RCC 7860 (cell line): ENCODE measurements at regions not wholly inside any gene's neighbourhood (a gene's known extent, or its start where the extent isn't known, plus 50 kb on each side); places are given as distances from the start of the nearest gene placed in this dataset.
"Not testable (repeated sequence)": the region's sequence is repeated elsewhere in the genome, so short reads cannot be mapped to it uniquely, and the experiment has no call there.

Experiments
- DNase-seq: peaks from one replicate; pipeline ENCODE4 v3.0.0-alpha.2; 2015; ENCODE audit warnings: low spot score
- FAIRE-seq: peaks from 2 replicates; lab custom pipeline; 2012; peaks lifted over from hg19 to GRCh38; lab: Jason Lieb, UNC

DNA sequence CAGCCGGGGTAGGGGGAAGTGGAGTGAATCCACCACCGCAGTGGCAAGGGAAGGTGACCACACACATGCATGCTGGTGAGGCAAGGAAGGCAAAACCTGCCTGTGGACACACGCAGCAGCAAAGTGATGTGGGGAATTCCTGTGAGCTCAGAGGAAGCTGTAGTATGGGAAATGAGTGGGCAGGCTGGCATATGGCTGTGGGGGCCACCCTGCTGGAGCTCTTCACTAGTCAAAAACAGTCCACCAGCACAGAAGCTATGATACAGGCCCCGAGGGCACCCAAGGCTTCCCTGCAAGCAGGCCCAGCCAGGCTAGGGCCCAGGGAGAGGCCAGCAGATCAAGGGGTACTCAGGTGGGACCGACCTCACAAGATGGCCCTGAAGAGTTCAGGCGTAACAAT is 239.1 kb downstream of the CHM start:
- FAIRE-seq (no peak), DNase-seq (no peak)

DNA sequence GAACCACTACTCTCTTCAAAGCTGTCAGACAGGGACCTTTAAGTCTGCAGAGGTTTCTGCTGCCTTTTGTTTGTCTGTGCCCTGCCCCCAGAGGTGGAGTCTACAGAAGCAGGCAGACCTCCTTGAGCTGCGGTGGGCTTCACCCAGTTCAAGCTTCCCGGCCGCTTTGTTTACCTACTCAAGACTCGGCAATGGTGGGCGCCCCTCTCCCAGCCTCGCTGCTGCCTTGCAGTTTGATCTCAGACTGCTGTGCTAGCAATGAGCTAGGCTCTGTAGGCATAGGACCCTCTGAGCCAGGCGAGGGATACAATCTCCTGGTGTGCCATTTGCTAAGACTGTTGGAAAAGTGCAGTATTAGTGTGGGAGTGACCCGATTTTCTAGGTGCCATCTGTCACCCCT is 275.0 kb downstream of the CHM start:
- not testable (repeated sequence) for DNase-seq, FAIRE-seq

DNA sequence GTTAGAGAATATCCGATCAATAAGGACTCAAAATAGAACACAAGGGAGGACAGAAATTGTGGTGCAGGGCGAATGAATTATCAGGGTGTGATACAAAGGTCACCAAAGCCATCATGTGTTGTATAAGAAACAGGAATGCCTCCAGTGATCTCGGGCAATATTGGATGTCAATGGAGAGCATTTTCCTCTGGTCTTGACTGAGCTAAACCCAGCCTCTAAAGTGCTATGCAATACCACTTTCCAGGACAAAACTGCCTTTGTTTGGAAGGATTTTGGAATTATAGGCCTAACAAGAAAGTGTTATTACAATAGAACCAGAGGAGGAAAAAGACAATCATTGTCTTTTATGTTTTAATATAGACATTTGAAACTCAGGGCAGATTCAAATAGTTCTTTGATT is 281.7 kb downstream of the CHM start:
- no peak for FAIRE-seq

DNA sequence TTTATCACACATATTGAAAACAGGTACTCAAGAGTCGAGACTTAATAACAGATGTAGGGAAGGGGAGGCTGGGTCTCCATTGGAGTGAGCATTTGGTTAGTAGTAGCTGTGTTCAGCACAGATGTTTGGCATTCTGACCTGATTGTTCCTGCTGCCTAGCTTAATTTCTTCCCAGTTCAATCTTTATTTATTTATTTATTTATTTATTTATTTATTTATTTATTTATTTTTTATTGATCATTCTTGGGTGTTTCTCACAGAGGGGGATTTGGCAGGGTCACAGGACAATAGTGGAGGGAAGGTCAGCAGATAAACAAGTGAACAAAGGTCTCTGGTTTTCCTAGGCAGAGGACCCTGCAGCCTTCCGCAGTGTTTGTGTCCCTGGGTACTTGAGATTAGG is 324.3 kb downstream of the CHM start:
- not testable (repeated sequence) for DNase-seq, FAIRE-seq

More for the DNA sequence above, 281.7 kb downstream of the CHM start:
- no peak for DNase-seq

DNA sequence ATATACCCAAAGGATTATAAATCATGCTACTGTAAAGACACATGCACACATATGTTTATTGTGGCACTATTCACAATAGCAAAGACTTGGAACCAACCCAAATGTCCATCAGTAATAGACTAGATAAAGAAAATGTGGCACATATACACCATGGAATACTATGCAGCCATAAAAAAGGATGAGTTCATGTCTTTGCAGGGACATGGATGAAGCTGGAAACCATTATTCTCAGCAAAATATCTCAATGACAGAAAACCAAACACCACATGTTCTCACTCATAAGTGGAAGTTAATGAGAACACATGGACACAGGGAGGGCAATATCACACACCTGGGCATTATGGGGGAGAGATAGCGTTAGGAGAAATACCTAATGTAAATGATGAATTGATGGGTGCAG is 323.8 kb upstream of the POF1B start:
- DNase-seq, result not testable (repeated sequence)

DNA sequence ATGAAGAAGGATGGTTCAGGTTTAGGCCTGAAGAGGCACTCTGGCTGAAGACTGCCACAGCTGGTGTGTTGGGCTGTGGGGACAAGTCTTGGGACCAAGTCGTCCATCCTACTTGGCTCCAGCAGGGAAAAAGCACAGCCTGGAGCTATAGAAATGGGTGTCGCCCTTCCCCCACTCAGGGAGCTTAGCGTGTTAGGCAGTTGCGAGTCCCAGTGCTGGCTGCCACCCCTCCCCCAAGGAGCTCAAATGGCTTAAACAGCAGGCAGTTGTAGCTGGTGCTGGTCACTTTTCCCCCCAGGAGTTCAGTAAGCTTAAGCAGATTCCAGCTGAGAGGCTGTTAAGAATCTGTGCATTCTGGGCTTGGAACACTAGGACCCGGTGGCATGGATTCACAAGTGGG is 319.5 kb upstream of the POF1B start:
- FAIRE-seq (no peak), DNase-seq (no peak)

More for the DNA sequence above, 323.8 kb upstream of the POF1B start:
- FAIRE-seq, result not testable (repeated sequence)

DNA sequence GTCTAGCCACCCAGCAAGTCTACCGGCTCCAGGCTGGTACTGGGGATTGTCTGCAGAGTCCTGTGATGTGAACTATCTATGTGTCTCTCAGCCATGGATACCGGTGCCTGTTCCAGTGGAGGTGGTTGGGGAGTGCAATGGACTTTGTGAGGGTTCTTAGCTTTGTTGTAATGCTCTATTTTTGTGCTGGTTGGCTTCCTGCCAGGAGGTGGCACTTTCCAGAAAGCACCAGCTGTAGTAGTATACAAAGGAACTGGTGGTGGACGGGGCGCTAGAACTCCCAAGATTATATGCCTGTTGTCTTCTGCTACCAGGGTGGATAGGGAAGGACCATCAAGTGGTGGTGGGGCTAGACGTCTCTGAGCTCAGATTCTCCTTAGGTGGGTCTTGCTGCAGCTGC is 306.4 kb upstream of the POF1B start:
- DNase-seq, result no peak
- no peak for FAIRE-seq

DNA sequence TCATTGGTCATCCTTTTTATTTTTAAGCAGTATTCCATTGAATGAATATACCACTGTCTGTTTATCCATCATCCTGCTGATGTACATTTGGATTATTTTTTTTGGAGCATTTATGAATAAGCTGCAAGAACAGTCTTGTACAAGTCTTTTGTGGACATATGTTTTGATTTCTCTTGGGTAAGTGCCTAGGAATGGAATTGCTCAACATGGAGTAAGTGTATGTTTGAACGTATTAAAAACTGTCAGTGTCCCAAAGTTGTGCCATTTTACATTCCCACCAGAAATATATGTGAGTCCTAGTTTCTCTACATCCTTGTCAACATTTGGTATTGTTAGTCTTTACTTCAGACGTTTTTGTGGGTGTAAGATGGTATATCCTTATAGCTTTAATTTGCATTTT is 287.0 kb upstream of the POF1B start:
- FAIRE-seq, result no peak

DNA sequence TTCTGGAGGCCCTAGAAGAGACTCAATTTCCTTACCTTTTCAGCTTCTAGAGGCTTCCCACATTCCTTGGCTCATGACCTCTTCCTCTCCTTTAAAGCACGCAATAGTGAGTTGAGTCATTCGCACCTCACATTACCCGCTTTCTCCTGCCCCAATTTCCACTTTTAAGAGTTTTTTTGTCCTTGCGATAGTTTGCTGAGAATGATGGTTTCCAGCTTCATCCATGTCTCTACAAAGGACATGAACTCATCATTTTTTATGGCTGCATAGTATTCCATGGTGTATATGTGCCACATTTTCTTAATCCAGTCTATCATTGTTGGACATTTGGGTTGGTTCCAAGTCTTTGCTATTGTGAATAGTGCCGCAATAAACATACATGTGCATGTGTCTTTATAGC is 284.5 kb upstream of the POF1B start:
- not testable (repeated sequence) for FAIRE-seq, DNase-seq

More for the DNA sequence above, 287.0 kb upstream of the POF1B start:
- DNase-seq, result no peak

DNA sequence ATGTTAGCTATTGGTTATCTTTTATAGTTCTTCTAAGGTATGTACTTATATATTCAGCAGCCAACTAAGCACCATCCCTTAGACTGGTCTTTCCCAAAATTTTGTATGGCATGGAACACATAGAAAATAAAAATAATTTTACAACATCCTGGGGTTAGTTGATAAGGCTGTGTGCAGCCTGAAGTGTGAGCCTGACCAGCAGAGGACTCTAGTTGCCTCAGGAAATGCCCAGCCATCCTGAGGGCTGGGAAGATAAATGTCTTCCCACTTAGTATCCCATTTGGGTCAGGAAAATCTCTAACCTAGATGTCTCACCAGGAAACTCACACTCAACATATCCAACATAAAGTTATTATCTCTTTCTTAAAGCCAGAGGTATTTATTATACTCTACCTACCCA is 251.4 kb upstream of the POF1B start:
- FAIRE-seq (no peak), DNase-seq (no peak)

DNA sequence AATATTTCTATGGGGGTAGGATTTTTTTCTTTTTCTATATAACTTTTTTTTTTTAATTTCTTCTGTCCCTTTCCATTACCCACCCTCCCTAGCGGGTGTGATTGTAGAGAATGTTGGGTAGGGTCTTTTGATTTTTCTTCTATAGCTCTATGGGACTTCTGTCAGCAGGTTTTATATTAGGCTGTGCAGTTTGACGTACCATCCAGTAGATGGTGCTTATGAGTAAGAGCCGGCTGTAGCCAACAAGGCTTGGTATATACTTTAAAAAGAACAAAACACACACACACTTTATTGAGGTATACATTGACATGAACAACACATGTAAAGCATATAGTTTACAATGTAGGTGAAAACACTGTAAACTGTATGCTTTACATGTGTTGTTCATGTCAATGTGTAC is 247.9 kb upstream of the POF1B start:
- FAIRE-seq, result no peak
- DNase-seq, result no peak

DNA sequence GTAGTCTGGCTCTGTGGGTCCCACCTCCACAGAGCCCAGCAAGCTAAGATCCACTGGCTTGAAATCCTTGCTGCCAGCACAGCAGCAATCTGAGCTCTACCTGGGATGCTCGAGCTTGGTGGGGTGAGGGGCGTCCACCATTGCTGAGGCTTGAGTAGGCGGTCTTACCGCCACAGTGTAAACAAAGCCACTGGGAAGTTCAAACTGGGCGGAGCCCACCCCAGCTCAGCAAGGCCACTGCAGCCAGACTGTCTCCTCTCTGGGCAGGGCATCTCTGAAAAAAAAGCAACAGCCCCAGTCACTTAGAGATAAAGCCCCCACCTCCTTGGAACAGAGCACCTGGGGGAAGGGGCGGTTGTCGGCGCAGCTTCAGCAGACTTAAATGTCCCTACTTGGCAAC is 243.2 kb upstream of the POF1B start:
- DNase-seq (no peak), FAIRE-seq (no peak)

DNA sequence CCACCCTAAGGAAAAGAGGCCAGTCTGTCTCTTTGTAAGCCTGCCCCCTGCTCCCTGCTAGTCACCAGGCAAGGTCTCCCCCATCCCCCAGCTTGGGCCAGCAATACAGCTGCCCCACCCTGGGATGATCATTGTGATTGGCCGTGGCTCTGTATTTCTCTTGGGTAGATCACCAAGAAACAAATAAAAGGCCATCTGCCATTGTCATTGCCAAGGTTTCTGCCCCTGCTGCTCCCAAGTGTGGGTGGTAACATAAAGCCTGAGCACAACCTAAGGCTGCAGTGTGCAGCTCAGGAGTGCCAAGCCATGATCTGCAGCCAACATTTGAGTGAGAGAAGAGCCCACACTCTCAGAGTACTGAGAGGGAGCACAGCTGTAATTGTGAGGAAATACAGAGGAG is 241.0 kb upstream of the POF1B start:
- DNase-seq (no peak), FAIRE-seq (no peak)

DNA sequence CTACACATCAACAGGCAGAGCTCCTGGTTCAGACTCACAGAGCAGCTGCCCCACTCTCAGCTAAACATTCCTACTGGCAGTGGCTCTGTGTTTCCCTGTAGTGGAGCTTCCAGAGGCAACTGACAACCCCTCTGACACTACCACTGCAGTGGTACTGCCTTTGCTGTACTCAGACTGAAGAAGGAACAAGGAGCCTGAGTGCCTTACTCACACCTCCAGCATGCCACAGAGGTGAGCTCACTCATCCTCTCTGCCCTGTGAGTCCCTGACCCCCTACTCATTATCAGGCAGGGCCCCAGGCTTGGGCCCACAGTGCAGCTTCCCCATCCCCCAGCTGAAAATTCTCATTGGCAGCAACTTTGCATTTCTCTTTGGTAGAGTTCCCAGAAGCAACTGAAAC is 240.5 kb upstream of the POF1B start:
- no peak for FAIRE-seq
- DNase-seq, result no peak

DNA sequence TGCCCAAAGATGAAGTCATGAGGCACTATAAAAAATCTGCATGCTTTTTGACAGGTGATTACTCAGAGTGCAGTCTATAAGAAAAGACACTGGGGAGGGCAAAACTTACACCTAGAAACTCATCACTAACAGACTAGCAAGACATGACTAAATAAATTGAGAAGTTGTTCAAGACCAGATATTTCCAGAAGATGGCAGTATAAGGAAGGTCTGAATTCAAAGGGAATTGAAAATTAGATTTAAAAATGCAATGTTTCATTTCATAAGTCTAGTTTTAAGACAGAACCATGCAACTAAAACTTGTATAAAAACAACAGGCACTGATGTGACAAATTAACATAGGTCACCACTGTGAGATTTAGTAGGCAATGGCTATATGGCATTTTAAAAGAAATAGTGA is 232.5 kb upstream of the POF1B start:
- no peak for FAIRE-seq
- no peak for DNase-seq

DNA sequence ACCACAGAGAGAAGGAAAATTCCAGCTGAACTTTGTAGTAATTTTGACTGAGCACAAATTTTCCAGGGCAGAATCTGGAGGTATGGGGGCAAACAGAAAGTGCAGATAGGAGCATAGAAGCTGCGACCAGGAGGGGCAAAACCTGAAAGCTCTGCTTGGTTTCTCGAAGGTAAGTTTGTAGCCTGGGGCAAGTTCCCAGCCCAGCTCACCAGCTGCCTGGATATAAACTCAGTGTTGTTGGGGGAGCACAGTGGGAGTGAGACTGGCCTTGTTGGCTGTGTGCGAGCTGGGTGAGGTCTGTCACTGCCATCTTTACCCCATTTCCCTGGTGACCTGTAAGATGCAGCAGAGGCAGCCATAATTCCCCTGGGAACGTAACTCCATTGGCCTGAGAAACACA is 213.5 kb upstream of the POF1B start:
- DNase-seq, result no peak
- FAIRE-seq, result no peak

DNA sequence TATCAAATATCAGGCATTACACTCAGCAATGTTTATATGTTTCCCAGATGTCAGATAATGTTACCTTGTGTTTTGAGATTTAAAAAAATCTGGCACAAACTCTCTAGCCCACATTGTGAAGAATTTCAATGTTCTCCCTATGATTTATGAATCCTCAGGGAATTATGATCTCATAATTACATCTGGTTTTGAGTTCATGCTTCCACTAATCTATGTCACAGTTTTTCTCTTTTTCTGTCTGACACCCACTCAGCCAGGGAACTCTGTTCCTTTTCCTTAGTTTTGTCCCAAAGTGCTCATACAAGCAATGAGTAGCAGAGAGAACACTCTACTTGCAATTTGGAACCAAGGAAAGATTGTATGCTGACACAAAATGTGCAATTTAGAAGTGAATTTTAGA is 212.1 kb upstream of the POF1B start:
- no peak for FAIRE-seq
- no peak for DNase-seq

DNA sequence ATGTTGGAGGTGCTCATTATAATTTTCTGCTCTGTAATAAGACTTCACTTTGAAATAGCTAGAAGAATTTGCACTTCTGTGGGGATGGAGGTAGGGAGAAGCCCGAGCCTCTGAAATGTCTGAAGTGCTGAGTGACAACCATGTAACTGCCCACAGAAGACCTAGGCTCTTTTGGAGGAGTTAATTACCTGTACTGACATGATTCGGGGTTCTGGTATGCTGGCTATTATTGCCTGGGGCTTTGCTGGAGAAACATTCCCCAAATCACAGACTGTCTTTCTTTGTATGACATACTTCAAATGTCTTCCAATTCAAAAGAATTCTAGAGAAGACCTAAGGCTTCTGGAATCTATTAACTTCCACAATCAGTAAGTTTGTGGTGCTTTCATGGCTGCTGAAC is 211.2 kb upstream of the POF1B start:
- DNase-seq, result no peak
- no peak for FAIRE-seq

DNA sequence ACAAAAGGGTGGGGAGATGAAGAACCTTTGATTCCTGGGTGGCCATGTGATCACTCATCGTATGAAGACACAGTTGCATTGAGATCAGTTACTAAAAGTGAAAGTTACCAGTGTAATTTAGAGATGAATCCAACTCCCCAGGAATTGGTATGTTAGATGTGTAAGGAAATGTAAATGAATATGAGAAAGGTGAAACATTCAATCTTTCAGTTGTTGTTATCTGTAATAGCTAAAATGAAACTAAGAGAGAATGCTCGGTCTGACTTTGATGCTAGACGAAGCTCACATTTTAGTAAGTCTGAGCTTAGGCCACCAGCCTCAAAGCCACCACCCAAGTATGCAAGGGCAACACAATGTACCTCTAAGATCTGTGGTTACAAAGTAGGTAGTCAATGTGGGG is 194.3 kb upstream of the POF1B start:
- no peak for FAIRE-seq
- DNase-seq, result no peak

DNA sequence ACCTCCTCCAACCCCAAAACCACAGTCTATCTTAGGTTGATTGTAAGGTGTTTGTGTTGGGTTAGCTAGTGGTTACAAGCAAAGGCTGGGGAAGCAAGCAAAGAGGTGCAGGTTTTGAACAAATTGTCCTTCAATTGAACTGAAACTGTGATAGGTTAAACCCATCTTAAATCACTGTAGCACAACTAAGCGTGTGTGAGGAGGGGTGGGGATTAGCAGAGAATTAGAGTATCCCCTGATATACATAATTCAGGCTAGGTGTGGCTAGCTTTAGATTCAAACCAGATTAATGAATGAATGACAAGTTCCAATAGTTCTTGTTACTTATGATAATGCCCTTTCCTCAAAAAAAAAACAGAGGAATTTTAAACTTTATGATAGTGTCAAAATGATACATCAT is 191.0 kb upstream of the POF1B start:
- DNase-seq (no peak), FAIRE-seq (no peak)

DNA sequence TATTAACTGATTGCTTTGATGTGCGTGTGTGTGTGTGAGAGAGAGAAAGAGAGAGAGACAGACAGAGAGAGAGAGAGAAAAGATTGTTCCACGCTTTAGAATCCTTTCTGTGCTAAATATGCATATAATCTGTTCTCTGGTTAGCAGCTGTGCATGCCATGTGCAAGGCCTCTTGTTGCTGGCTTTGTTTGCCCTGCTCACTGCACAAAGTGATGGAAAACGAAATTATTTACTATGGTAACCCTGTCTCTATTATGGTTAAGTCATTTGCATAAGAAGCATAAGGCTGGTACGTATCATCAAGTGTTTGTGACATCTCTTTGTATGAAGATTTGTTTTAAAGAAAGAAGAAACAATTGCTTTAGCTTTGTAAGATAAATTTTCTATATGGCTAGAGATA is 190.2 kb upstream of the POF1B start:
- no peak for DNase-seq
- no peak for FAIRE-seq

DNA sequence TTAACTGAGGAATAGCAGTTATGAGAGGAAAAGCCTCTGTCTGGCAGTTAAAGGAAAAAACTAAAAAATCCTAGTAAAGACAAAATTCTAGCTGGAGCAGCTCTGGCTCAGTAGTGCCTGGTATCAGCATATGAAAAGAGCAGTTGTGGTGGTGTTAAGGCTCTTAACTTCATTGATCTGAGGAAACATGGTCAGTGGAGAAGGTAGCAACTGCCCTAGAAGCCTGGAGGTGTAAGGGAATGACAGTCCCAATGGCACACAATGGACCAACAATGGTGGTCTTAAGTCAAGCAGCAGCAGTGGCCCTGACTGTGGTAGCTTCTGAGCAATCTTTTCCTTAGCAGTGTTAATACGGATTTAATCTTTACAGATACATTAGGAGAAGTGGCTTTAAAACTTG is 189.6 kb upstream of the POF1B start:
- no peak for FAIRE-seq

DNA sequence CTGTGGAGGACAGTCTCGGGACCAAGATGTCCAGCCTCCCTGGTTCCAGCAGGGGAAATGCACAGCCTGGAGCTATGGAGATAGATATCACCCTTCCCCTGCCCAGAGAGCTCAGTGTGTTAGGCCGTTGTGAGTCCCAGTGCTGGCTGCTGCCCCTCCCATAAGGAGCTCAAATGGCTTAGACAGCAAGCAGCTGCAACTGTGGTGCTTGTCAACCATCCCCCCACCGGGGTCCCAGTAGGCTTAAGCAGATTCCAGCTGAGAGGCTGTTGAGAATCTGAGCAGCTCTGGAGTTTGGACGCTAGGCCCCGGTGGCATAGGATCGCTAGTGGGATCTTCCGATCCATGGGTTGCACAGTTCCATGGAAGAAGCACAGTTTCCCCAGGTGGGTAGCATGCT is 181.8 kb upstream of the POF1B start:
- FAIRE-seq (no peak), DNase-seq (no peak)

More for the DNA sequence above, 189.6 kb upstream of the POF1B start:
- DNase-seq, result no peak

DNA sequence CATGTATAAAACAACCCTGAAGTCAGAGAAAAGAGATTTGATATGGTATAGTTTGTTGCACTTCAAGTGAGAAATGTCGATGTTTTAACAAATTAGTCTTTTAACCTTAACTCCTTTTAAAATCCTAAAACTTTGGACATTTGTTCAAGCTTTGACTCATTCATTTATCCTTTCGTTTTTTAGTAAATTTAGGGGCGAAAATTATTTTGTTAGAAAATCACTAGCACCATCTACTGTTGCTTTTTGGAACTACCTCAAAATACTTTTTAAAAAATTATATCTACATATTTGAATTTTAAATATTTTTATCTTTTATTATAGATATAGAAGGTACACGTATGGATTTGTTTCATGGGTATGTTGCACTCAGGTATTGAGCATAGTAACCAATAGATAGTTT is 165.1 kb upstream of the POF1B start:
- FAIRE-seq (peak; percentile 56), DNase-seq (no peak)
